ENCODE measurements at regions not wholly inside any gene's neighbourhood (a gene's known extent, or its start where the extent isn't known, plus 50 kb on each side); places are given as distances from the start of the nearest gene placed in this dataset.

GRCh38 chr2:151120011-151120410 is 141.7 kb downstream of the RBM43 start:
- TF ChIP-seq CTCF (IDR thresholded peaks at IDR 0.05), result no peak
- ATAC-seq (ENCODE audit: low FRiP score), result no peak
- no peak for DNase-seq (ENCODE audit: low spot score)

- TF ChIP-seq CTCF (IDR thresholded peaks at IDR 0.05), result no peak
- DNase-seq (ENCODE audit: low spot score) (no peak), ATAC-seq (ENCODE audit: low FRiP score) (no peak)
Measured at GRCh38 chr2:151119374-151119773, 142.3 kb downstream of the RBM43 start.

- ATAC-seq (ENCODE audit: low FRiP score), result no peak
- TF ChIP-seq CTCF (IDR thresholded peaks at IDR 0.05), result no peak
- DNase-seq (ENCODE audit: low spot score), result no peak
Measured at GRCh38 chr2:151118269-151118668, 143.4 kb downstream of the RBM43 start.

GRCh38 chr2:151114874-151115273 is 146.8 kb downstream of the RBM43 start:
- no peak for TF ChIP-seq CTCF (IDR thresholded peaks at IDR 0.05)
- ATAC-seq (ENCODE audit: low FRiP score) (no peak), DNase-seq (ENCODE audit: low spot score) (no peak)

GRCh38 chr2:151113318-151113717 is 148.3 kb downstream of the RBM43 start:
- no peak for DNase-seq (ENCODE audit: low spot score)
- no peak for TF ChIP-seq CTCF (IDR thresholded peaks at IDR 0.05)
- no peak for ATAC-seq (ENCODE audit: low FRiP score)

- no peak for ATAC-seq (ENCODE audit: low FRiP score)
- no peak for DNase-seq (ENCODE audit: low spot score)
- no peak for TF ChIP-seq CTCF (IDR thresholded peaks at IDR 0.05)
Measured at GRCh38 chr2:151111599-151112278, 149.9 kb downstream of the RBM43 start.

- no peak for DNase-seq (ENCODE audit: low spot score)
- no peak for TF ChIP-seq CTCF (IDR thresholded peaks at IDR 0.05)
- no peak for ATAC-seq (ENCODE audit: low FRiP score)
Measured at GRCh38 chr2:151106805-151107506, 154.7 kb downstream of the RBM43 start.

Measured in omental fat pad (tissue), 3 donors.